H1 (cell line): ENCODE measurements at regions not wholly inside any gene's neighbourhood (a gene's known extent, or its start where the extent isn't known, plus 50 kb on each side); places are given as distances from the start of the nearest gene placed in this dataset.

Experiments
- TF ChIP-seq, protein P1 (sequence below): IDR thresholded peaks from 2 replicates; pipeline ENCODE4 v1.6.1; 2012; ENCODE audit warnings: low read length, inconsistent platforms

DNA sequence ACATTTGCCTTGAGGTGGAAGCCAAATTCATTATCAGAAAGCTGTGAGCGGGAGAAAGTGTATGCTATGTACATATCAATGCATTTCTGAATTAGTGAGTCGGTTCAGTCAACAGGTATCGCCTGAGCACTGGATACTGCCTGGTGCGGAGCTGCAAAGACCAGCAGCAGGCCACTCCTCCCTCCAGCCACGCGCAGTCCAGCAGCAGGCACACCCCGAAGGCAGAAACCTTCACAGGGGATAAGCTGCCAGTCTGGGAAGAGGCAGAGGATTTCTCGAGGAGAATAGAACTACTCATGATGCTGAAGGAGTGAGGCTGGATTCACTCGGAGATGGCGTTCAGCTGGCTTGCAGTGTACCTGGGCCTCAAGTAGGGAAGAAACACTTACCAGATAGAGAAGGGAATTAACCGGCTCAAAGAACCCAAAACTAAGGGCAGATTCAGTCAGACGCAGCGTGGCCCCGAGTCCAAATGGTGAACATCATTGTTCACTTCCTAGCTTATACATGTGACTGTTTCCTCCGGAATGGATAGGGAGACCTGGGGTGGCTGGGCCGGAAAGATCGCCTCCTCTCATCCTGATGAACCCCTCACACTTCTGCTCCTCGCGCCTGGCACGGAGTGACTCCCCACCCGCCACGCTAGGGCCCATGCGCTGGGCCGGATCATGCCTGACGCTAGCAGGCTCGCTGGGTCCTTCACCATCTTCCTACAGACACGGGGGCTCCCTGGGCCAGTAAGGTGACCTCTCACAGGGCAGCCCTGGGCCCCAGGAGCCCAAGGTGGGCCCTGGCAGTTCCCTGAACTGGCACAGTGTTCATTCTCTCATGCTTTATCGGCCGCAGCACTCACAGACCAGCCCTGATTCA, 78.1 kb upstream of the SPATA31C2 start (continued):
- TF ChIP-seq, protein P1, sequence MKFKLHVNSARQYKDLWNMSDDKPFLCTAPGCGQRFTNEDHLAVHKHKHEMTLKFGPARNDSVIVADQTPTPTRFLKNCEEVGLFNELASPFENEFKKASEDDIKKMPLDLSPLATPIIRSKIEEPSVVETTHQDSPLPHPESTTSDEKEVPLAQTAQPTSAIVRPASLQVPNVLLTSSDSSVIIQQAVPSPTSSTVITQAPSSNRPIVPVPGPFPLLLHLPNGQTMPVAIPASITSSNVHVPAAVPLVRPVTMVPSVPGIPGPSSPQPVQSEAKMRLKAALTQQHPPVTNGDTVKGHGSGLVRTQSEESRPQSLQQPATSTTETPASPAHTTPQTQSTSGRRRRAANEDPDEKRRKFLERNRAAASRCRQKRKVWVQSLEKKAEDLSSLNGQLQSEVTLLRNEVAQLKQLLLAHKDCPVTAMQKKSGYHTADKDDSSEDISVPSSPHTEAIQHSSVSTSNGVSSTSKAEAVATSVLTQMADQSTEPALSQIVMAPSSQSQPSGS = no peak
